T-helper 2 cell (primary cell): ENCODE measurements at regions not wholly inside any gene's neighbourhood (a gene's known extent, or its start where the extent isn't known, plus 50 kb on each side); places are given as distances from the start of the nearest gene placed in this dataset.
"Not testable (repeated sequence)": the region's sequence is repeated elsewhere in the genome, so short reads cannot be mapped to it uniquely, and the experiment has no call there.

Source experiments
- DNase-seq, 5 experiments: peaks; one replicate each; pipeline versions ENCODE4 v3.0.0 to v3.0.0-alpha.2; 2012 to 2022

DNA sequence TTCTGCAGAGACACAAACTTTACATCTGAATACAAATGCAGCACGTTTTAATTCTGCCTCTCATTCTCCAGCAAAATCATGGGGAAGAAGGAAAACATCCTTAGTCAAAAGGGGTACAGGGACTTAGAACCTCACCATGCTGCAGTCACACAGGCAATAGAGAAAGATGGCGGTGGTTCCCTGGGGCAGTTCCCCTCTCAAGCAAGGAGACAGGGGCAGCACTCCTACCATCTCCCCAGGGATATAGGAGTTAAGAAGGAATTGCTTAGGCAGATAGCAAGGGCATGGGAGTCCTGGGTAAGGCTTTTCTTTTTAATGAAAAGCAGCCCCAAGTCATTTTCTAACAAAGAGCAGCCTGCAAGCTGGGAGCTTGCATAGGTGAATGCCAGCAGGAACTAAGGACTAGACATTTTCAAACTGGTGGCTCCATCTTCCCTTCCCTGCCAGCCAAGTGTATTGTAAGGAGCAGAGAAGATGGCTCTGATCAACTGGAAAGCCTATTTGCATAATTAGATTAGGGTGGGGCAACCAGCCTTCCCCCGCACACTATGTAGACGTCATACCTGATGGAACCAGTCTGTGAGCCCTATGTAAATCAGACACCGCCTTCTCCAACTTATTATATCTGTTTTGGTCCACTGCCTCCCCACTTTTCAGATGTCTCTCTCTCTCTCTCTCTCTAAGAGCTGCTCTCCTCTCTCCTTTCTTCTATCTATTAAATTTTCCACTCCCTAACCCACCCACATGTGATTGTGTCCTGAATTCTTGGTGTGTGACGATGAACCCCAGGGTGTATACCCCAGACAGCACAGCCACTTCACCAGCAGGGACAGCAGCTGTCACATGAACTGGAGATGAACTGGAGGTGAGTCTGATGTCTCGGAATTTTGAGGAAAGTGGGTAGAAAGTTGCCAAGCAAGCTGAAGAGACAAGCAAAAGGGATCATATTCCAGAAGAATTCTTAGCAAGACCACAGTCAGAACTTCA is 514.5 kb downstream of the IRS2 start:
- DNase-seq, result no peak

- no peak for DNase-seq
Observed at GRCh38 chr13:109271061-109271460, 515.3 kb downstream of the IRS2 start.

DNA sequence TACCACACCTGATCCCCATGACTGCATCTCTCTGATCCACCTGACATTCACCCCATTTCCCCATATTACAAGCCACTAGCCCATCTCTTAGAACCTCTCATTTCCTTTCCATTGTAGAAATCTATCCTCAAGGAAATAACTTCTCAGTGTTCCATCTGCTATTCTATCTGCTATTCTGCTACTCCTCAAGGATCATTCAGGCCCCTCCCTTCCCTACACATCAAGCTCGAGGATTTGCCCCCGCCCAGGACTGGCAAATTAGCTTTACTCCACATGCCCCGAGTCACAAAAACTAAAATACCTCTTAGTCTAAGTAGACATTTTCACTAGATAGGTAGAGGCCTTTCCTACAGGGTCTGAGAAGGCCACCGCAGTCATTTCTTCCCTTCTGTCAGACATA is 517.0 kb downstream of the IRS2 start:
- DNase-seq, result not testable (repeated sequence)

GRCh38 chr13:109268492-109268891 is 517.9 kb downstream of the IRS2 start:
- not testable (repeated sequence) for DNase-seq

DNA sequence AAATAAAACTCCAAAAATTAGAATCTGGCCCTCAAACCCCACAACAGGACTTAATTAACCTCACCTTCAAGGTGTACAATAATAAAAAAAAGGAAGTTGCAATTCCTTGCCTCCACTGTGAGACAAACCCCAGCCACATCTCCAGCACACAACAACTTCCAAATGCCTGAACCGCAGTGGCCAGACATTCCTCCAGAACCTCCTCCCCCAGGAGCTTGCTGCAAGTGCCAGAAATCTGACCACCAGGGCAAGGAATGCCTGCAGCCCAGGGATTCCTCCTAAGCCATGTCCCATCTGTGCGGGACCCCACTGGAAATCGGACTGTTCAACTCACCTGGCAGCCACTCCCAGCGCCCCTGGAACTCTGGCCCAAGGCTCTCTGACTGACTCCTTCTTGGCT is 519.0 kb downstream of the IRS2 start:
- not testable (repeated sequence) for DNase-seq

DNA sequence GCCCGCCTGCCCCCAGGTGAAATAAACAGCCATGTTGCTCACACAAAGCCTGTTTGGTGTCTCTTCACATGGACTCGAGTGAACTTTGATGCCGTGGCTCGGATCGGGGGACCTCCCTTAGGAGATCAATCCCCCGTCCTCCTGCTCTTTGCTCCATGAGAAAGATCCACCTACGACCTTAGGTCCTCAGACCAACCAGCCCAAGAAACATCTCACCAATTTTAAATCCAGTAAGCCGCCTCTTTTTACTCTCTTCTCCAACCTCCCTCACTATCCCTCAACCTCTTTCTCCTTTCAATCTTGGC is 521.0 kb downstream of the IRS2 start:
- DNase-seq, result not testable (repeated sequence)

GRCh38 chr13:109264603-109265437 is 521.6 kb downstream of the IRS2 start:
- not testable (repeated sequence) for DNase-seq

DNA sequence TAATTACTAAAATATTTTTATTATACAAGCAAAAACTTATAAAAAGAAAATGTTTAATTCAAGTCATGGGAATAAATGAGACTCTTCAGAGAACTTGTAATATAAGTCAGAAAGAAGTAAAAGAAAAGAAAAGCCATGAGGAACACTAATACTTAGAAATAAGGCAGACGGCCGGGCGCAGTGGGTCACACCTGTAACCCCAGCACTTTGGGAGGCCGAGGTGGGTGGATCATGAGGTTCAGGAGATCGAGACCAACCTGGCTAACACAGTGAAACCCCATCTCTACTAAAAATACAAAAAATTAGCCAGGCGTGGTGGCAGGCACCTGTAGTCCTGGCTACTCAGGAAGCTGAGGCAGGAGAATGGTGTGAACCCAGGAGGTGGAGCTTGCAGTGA is 528.6 kb downstream of the IRS2 start:
- not testable (repeated sequence) for DNase-seq
